HG02798 (cell line): ENCODE measurements at regions not wholly inside any gene's neighbourhood (a gene's known extent, or its start where the extent isn't known, plus 50 kb on each side); places are given as distances from the start of the nearest gene placed in this dataset.

Experiments
- ATAC-seq: cut with Tn5 transposase; IDR thresholded peaks from one replicate; pipeline ENCODE4 v1.9.1; 2021; ENCODE audit warnings: mild to moderate bottlenecking; ENCODE audit not compliant: unreplicated experiment, poor library complexity

GRCh38 chr9:27985714-27986113 is 412.4 kb upstream of the C9orf72 start:
- no peak for ATAC-seq

GRCh38 chr9:27990524-27990923 is 417.2 kb upstream of the C9orf72 start:
- peak; percentile 91 for ATAC-seq

GRCh38 chr9:27991221-27991620 is 417.9 kb upstream of the C9orf72 start:
- no peak for ATAC-seq

GRCh38 chr9:28001096-28001495 is 427.8 kb upstream of the C9orf72 start:
- no peak for ATAC-seq

GRCh38 chr9:28004900-28005299 is 431.6 kb upstream of the C9orf72 start:
- ATAC-seq, result no peak

- no peak for ATAC-seq
These were observed 432.5 kb upstream of the C9orf72 start for GRCh38 chr9:28005779-28006178.

- no peak for ATAC-seq
These were observed 434.0 kb upstream of the C9orf72 start for GRCh38 chr9:28007097-28007817.

- ATAC-seq, result no peak
These were observed 440.9 kb upstream of the C9orf72 start for GRCh38 chr9:28014212-28014611.

- no peak for ATAC-seq
These were observed 451.4 kb upstream of the C9orf72 start for GRCh38 chr9:28024676-28025075.

- no peak for ATAC-seq
These were observed 451.9 kb upstream of the C9orf72 start for GRCh38 chr9:28025186-28025585.

- ATAC-seq, result no peak
These were observed 458.4 kb upstream of the C9orf72 start for GRCh38 chr9:28031521-28032267.

- no peak for ATAC-seq
These were observed 458.9 kb upstream of the C9orf72 start for GRCh38 chr9:28032268-28032590.

- ATAC-seq, result no peak
These were observed 461.0 kb upstream of the C9orf72 start for GRCh38 chr9:28034242-28034641.

GRCh38 chr9:28037968-28038367 is 464.7 kb upstream of the C9orf72 start:
- no peak for ATAC-seq

GRCh38 chr9:28045051-28045450 is 471.8 kb upstream of the C9orf72 start:
- ATAC-seq, result no peak

GRCh38 chr9:28050046-28050445 is 476.8 kb upstream of the C9orf72 start:
- ATAC-seq, result no peak

GRCh38 chr9:28050941-28051340 is 477.7 kb upstream of the C9orf72 start:
- no peak for ATAC-seq

- ATAC-seq, result no peak
These were observed 478.6 kb upstream of the C9orf72 start for GRCh38 chr9:28051559-28052503.

- no peak for ATAC-seq
These were observed 480.0 kb upstream of the C9orf72 start for GRCh38 chr9:28053096-28053777.

GRCh38 chr9:28056006-28056405 is 482.7 kb upstream of the C9orf72 start:
- ATAC-seq, result no peak
